Panc1 (cell line): ENCODE measurements at regions not wholly inside any gene's neighbourhood (a gene's known extent, or its start where the extent isn't known, plus 50 kb on each side); places are given as distances from the start of the nearest gene placed in this dataset.

Source experiments
- ATAC-seq: fragments of 200-7000 bp; cut with Tn5 transposase; 2 replicates; pipeline ENCODE4 v1.9.1; 2020; ENCODE audit warnings: mild to moderate bottlenecking, moderate library complexity
- BruUV-seq: library from RNA; stranded (reverse); fragments of 400-500 nt; replicated peaks from 2 replicates; lab custom pipeline; 2021; lab: Mats Ljungman, UMichigan
- CTCF ChIA-PET: fragments of 300-600 bp; sonication (Branson Sonifier 250); formaldehyde crosslinking; loops from one replicate; lab custom pipeline; 2022; ENCODE audit warnings: antibody characterized with exemption; lab: Charles Lee
- POLR2A ChIA-PET: fragments of 300-600 bp; sonication (Branson Sonifier 250); formaldehyde crosslinking; loops from one replicate; lab custom pipeline; 2022; ENCODE audit warnings: antibody characterized with exemption; lab: Charles Lee
- DNase-seq: peaks from one replicate; pipeline ENCODE4 v3.0.0-alpha.2; 2010; ENCODE audit warnings: low read depth, low spot score
- H3K27ac ChIP-seq: 2 replicates; pipeline ENCODE4 v1.5.1; 2011; ENCODE audit warnings: mild to moderate bottlenecking, low read length, inconsistent platforms
- H3K27me3 ChIP-seq: fragments of 200-500 bp; sonication (Bioruptor generic); 2 replicates; pipeline ENCODE4 v1.6.0; 2014; ENCODE audit warnings: low read length, inconsistent platforms; ENCODE audit not compliant: control insufficient read depth, insufficient read depth
- H3K36me3 ChIP-seq: fragments of 200-500 bp; sonication (Bioruptor generic); 2 replicates; pipeline ENCODE4 v1.5.1; 2014; ENCODE audit warnings: inconsistent platforms, mild to moderate bottlenecking, low read length, moderate library complexity; ENCODE audit not compliant: control insufficient read depth, insufficient read depth
- H3K4me1 ChIP-seq: 2 replicates; pipeline ENCODE4 v1.5.1; 2011; ENCODE audit warnings: inconsistent platforms, mild to moderate bottlenecking, low read length, moderate library complexity; ENCODE audit not compliant: control insufficient read depth, insufficient read depth
- H3K4me3 ChIP-seq, 2 experiments: 2 replicates each; pipeline ENCODE4 v1.5.1; 2011 to 2012; ENCODE audit warnings: low read depth in 2 of 2, low read length in 2 of 2, mild to moderate bottlenecking in 2 of 2, inconsistent platforms in 1 of 2, moderate library complexity in 1 of 2
- H3K9me3 ChIP-seq: fragments of 200-500 bp; sonication (Bioruptor generic); 2 replicates; pipeline ENCODE4 v1.5.1; 2014; ENCODE audit warnings: low read depth, mild to moderate bottlenecking, inconsistent platforms, low read length, moderate library complexity; ENCODE audit not compliant: control insufficient read depth, insufficient read depth
- CTCF ChIP-seq: fragments of 450-650 bp; IDR thresholded peaks from 2 replicates; pipeline ENCODE4 v1.5.1; 2017; ENCODE audit warnings: mild to moderate bottlenecking
- REST ChIP-seq, 2 experiments: IDR thresholded peaks; 2 replicates each; pipeline ENCODE4 v1.6.1; 2011 to 2012; ENCODE audit warnings: low read depth in 2 of 2, control low read depth in 1 of 2, low read length in 1 of 2, mild to moderate bottlenecking in 1 of 2, moderate library complexity in 1 of 2; ENCODE audit not compliant: insufficient read depth in 1 of 2
- SIN3A ChIP-seq: IDR thresholded peaks from 2 replicates; pipeline ENCODE4 v1.6.1; 2012; ENCODE audit warnings: low read depth, mild to moderate bottlenecking, low read length, moderate library complexity, borderline replicate concordance; ENCODE audit not compliant: insufficient read depth
- TCF7L2 ChIP-seq: IDR thresholded peaks from 2 replicates; pipeline ENCODE4 v1.6.1; 2011; ENCODE audit warnings: mild to moderate bottlenecking, low read depth, low read length, inconsistent platforms
- in situ Hi-C: cut with HindIII; loops from 2 replicates; pipeline ENCODE4 v1.10.0; 2016; ENCODE audit warnings: low sequenced_read_pairs, low pct_unique_long_range_greater_than_20kb
- intact Hi-C: fragments of 100-400 bp; cut with micrococcal nuclease; formaldehyde crosslinking; loops from one replicate; pipeline ENCODE4 v1.10.0; 2022; ENCODE audit not compliant: unreplicated experiment

- H3K9me3 ChIP-seq: no peaks in the 10 kb centered on the region
- no peaks in the 10 kb centered on the region for H3K36me3 ChIP-seq
- ATAC-seq (no peak), DNase-seq (no peak)
- H3K4me3 ChIP-seq: no peak overlapping the region
- POLR2A ChIA-PET: no interaction called here
- intact Hi-C loops (no loop called here), in situ Hi-C loops (no loop called here)
- H3K4me1 ChIP-seq: no peaks in the 10 kb centered on the region
- no peak overlapping the region for H3K27ac ChIP-seq
- BruUV-seq: no TSS peak
- no peaks in the 10 kb centered on the region for H3K27me3 ChIP-seq
- CTCF ChIA-PET: no interaction called here
- TF ChIP-seq CTCF: no peak
- no peak for TF ChIP-seq REST (IDR thresholded peaks at IDR 0.05; ENCODE audit: insufficient read depth in 1 of 2, low read depth in 2 of 2, low read length in 1 of 2)
Measured at GRCh38 chr10:37572206-37572605, 285.2 kb downstream of the ZNF248 start.

- no peak for DNase-seq
- in situ Hi-C loops (no loop called here), intact Hi-C loops (no loop called here)
- Histone ChIP-seq H3K27me3 (no peaks in the 10 kb centered on the region), H3K9me3 (no peaks in the 10 kb centered on the region), H3K36me3 (no peaks in the 10 kb centered on the region), H3K27ac (no peak overlapping the region), H3K4me1 (no peaks in the 10 kb centered on the region), H3K4me3 (no peak overlapping the region)
- POLR2A ChIA-PET: no interaction called here
- no peak for ATAC-seq
- CTCF ChIA-PET: no interaction called here
- BruUV-seq: no TSS peak
- TF ChIP-seq SIN3A: no peak
- no peak for TF ChIP-seq TCF7L2
- TF ChIP-seq REST (IDR thresholded peaks at IDR 0.05; ENCODE audit: insufficient read depth in 1 of 2, low read depth in 2 of 2, low read length in 1 of 2): no peak
Measured at GRCh38 chr10:37566332-37566731, 291.1 kb downstream of the ZNF248 start.
